ENCODE measurements at regions not wholly inside any gene's neighbourhood (a gene's known extent, or its start where the extent isn't known, plus 50 kb on each side); places are given as distances from the start of the nearest gene placed in this dataset.

- TF ChIP-seq CTCF (conservative IDR thresholded peaks at IDR 0.05 in 1 of 2, IDR thresholded peaks at IDR 0.05 in 1 of 2; ENCODE audit: extremely low read depth in 1 of 2, insufficient read depth in 1 of 2, low read depth in 1 of 2, low read length in 2 of 2) (no peak), EZH2 (IDR thresholded peaks at IDR 0.05; ENCODE audit: borderline replicate concordance, low read length) (no peak)
Observed at GRCh38 chr3:177813322-177813721, 616.0 kb upstream of the TBL1XR1 start.

Data from mammary epithelial cell (primary cell).